Erythroblast (primary cell): ENCODE measurements at regions not wholly inside any gene's neighbourhood (a gene's known extent, or its start where the extent isn't known, plus 50 kb on each side); places are given as distances from the start of the nearest gene placed in this dataset.

Experiments used
- GATA1 ChIP-seq: IDR thresholded peaks from 2 replicates; pipeline ENCODE4 v1.6.1; 2011; ENCODE audit warnings: low read depth, mild to moderate bottlenecking, control low read depth, low read length, moderate library complexity
- POLR2A ChIP-seq: IDR thresholded peaks from 2 replicates; pipeline ENCODE4 v1.6.1; 2011; ENCODE audit warnings: mild to moderate bottlenecking, low read length

DNA sequence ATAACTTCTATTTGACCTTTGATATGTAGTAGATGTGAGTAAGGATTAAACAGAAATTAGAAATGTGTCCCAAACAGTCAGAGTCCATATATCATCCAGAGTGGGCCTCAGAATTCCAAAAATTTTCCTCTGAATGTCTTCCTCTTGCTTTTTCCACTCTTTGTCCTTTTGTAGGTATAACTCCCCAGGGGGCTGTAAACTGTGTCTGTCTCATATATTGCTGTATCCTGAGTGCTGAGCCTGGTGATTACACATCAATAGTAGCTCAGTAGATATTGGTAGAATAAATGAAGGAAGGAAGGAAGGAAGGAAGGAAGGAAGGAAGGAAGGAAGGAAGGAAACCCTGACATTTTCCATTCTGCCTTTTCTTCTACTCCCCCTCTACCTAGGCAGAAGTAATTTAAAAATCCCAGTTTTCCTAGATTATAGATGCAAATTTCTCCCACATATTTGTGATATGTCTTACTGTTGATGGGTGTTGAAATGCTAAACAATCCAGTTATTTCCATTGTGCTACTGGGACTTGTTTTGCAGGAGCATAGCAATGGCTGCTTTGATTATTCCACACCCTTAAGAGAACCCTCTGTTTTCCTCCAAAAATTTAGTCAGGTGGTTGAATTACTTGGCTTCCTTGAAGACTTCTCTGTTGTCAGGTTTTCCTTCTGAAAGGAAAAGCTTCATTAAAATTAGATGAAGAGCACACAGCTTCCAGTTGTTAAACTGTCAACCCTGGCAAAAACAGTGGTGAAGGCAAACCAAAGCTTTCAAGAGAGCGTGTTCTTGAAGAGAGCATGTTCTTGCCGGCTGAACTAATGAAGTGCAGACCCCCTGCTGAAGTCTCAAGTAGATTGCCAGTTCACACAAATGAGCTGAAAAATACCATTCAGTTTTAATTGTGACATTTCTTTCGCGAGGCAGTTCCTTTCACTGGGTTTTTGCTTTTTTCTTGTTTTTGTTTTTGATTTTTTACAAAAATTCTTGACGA is 147.8 kb downstream of the KCNE4 start:
- TF ChIP-seq POLR2A, result no peak
- TF ChIP-seq GATA1, result no peak
